HCT116 (cell line): ENCODE measurements at regions not wholly inside any gene's neighbourhood (a gene's known extent, or its start where the extent isn't known, plus 50 kb on each side); places are given as distances from the start of the nearest gene placed in this dataset.

Source experiments
- ATAC-seq: fragments of 200-7000 bp; cut with Tn5 transposase; 2 replicates; pipeline ENCODE4 v1.9.1; 2020; ENCODE audit warnings: mild to moderate bottlenecking, moderate library complexity
- BruUV-seq: library from RNA; stranded (reverse); fragments of 400-500 nt; replicated peaks from 2 replicates; lab custom pipeline; 2021; lab: Mats Ljungman, UMichigan
- CTCF ChIA-PET: fragments of 300-600 bp; sonication (Branson Sonifier 250); formaldehyde crosslinking; loops from one replicate; lab custom pipeline; 2021; ENCODE audit warnings: antibody characterized with exemption; lab: Charles Lee
- POLR2A ChIA-PET: fragments of 300-600, 350-600 bp; sonication (Branson Sonifier 250); formaldehyde crosslinking; loops from one replicate; lab custom pipeline; 2021; ENCODE audit warnings: antibody characterized with exemption; lab: Charles Lee
- RAD21 ChIA-PET, 2 experiments: fragments of 300-600 bp; sonication (Branson Sonifier 250); formaldehyde crosslinking; loops; one replicate each; lab custom pipeline; 2023; ENCODE audit warnings: low total read pairs in 2 of 2; ENCODE audit not compliant: uncharacterized antibody in 2 of 2, unreplicated experiment in 2 of 2, low non-redundant PET in 1 of 2; lab: Charles Lee
- DNase-seq: peaks from one replicate; pipeline ENCODE4 v3.0.0-alpha.2; 2010; ENCODE audit warnings: low read depth, low spot score
- H2AFZ ChIP-seq: fragments of 200-600 bp; shearing (Covaris generic), sonication (generic); 2 replicates; pipeline ENCODE4 v1.6.1; 2017; ENCODE audit warnings: low read depth, mixed run types, mixed read lengths, antibody characterized with exemption, low read length; ENCODE audit not compliant: poor library complexity, severe bottlenecking
- H3K27ac ChIP-seq: 2 replicates; pipeline ENCODE4 v1.5.1; 2012; ENCODE audit warnings: low read depth, low read length
- H3K27me3 ChIP-seq: fragments of 200-600 bp; sonication (generic); 2 replicates; pipeline ENCODE4 v1.6.1; 2016; ENCODE audit warnings: mixed run types, low read length, mixed read lengths; ENCODE audit not compliant: insufficient read depth
- H3K36me3 ChIP-seq, 2 experiments: fragments of 200-500 bp in 1 of 2; fragments of 200-600 bp in 1 of 2; sonication (Bioruptor generic) in 1 of 2; sonication (generic) in 1 of 2; 2 replicates each; pipeline versions ENCODE4 v1.5.1 to v1.6.1; 2014 to 2016; ENCODE audit warnings: low read length in 2 of 2, inconsistent platforms in 1 of 2, mixed read lengths in 1 of 2, mixed run types in 1 of 2; ENCODE audit not compliant: insufficient read depth in 2 of 2, control insufficient read depth in 1 of 2
- H3K4me1 ChIP-seq, 2 experiments: fragments of 200-600 bp in 1 of 2; sonication (generic) in 1 of 2; 2 replicates each; pipeline versions ENCODE4 v1.5.1 to v1.6.1; 2012 to 2017; ENCODE audit warnings: low read length in 2 of 2, inconsistent platforms in 1 of 2, mild to moderate bottlenecking in 1 of 2, mixed read lengths in 1 of 2, mixed run types in 1 of 2, moderate library complexity in 1 of 2; ENCODE audit not compliant: insufficient read depth in 2 of 2, control insufficient read depth in 1 of 2
- H3K4me2 ChIP-seq: fragments of 200-600 bp; sonication (generic); 2 replicates; pipeline ENCODE4 v1.6.1; 2017; ENCODE audit warnings: mixed run types, low read length, mixed read lengths
- H3K4me3 ChIP-seq, 2 experiments: fragments of 200-600 bp in 1 of 2; sonication (generic) in 1 of 2; replicated peaks in 1 of 2; 2 replicates each; pipeline ENCODE4 v1.5.1; 2011 to 2016; ENCODE audit warnings: low read length in 2 of 2, control low read depth in 1 of 2, low read depth in 1 of 2, mild to moderate bottlenecking in 1 of 2, mixed read lengths in 1 of 2, mixed run types in 1 of 2
- H3K79me2 ChIP-seq: fragments of 200-600 bp; sonication (generic); 2 replicates; pipeline ENCODE4 v1.6.1; 2017; ENCODE audit warnings: mild to moderate bottlenecking, mixed run types, low read length, moderate library complexity, mixed read lengths; ENCODE audit not compliant: insufficient read depth
- H3K9ac ChIP-seq: fragments of 200-600 bp; sonication (generic); 2 replicates; pipeline ENCODE4 v1.6.1; 2016; ENCODE audit warnings: low read length, mixed read lengths
- H3K9me2 ChIP-seq: fragments of 200-600 bp; sonication (generic), shearing (Covaris generic); 2 replicates; pipeline ENCODE4 v1.6.1; 2017; ENCODE audit warnings: mixed run types, mild to moderate bottlenecking, moderate library complexity; ENCODE audit not compliant: insufficient read depth
- H3K9me3 ChIP-seq, 2 experiments: fragments of 200-500 bp in 1 of 2; fragments of 200-600 bp in 1 of 2; sonication (Bioruptor generic) in 1 of 2; sonication (generic) in 1 of 2; 2 replicates each; pipeline ENCODE4 v1.6.1; 2014 to 2017; ENCODE audit warnings: low read length in 2 of 2, mixed read lengths in 2 of 2, inconsistent platforms in 1 of 2, low read depth in 1 of 2, mild to moderate bottlenecking in 1 of 2, mixed run types in 1 of 2, moderate library complexity in 1 of 2; ENCODE audit not compliant: control insufficient read depth in 1 of 2, insufficient read depth in 1 of 2
- H4K20me1 ChIP-seq: fragments of 200-600 bp; sonication (generic), shearing (Covaris generic); 2 replicates; pipeline ENCODE4 v1.6.1; 2017; ENCODE audit warnings: mixed run types, mild to moderate bottlenecking, moderate library complexity; ENCODE audit not compliant: insufficient read depth
- EGR1 ChIP-seq: IDR thresholded peaks from 2 replicates; pipeline ENCODE4 v1.6.1; 2012; ENCODE audit warnings: low read depth
- ELF1 ChIP-seq: IDR thresholded peaks from 2 replicates; pipeline ENCODE4 v1.6.1; 2012; ENCODE audit warnings: low read depth, borderline replicate concordance
- RAD21 ChIP-seq: IDR thresholded peaks from 2 replicates; pipeline ENCODE4 v1.6.1; 2012; ENCODE audit warnings: low read depth, mild to moderate bottlenecking
- SIN3A ChIP-seq: IDR thresholded peaks from 2 replicates; pipeline ENCODE4 v1.6.1; 2012; ENCODE audit warnings: low read depth
- YY1 ChIP-seq: IDR thresholded peaks from 2 replicates; pipeline ENCODE4 v1.6.1; 2011; ENCODE audit warnings: low read length, low read depth, moderate library complexity, mild to moderate bottlenecking; ENCODE audit not compliant: insufficient replicate concordance; ENCODE audit errors: extremely low read depth
- ZBTB33 ChIP-seq: IDR thresholded peaks from 2 replicates; pipeline ENCODE4 v1.6.1; 2011; ENCODE audit warnings: mild to moderate bottlenecking, low read length, moderate library complexity; ENCODE audit not compliant: insufficient replicate concordance; ENCODE audit errors: extremely low read depth
- ZFX ChIP-seq: fragments of 450-650 bp; IDR thresholded peaks from 2 replicates; pipeline ENCODE4 v1.6.1; 2017
- intact Hi-C: fragments of 100-400 bp; cut with micrococcal nuclease; formaldehyde crosslinking; loops from 2 replicates; pipeline ENCODE4 v1.10.0; 2022

GRCh38 chr21:17709266-17709611, 96.5 kb upstream of the BTG3 start:
- Histone ChIP-seq H4K20me1 (no peaks in the 10 kb centered on the region), H3K27me3 (no peaks in the 10 kb centered on the region), H3K9ac (no peak overlapping the region), H3K9me3 (no peaks in the 10 kb centered on the region), H2AFZ (no peak overlapping the region), H3K9me2 (no peaks in the 10 kb centered on the region), H3K79me2 (no peaks in the 10 kb centered on the region), H3K36me3 (no peaks in the 10 kb centered on the region), H3K4me3 (no peak overlapping the region), H3K4me2 (no peak overlapping the region), H3K27ac (no peak overlapping the region), H3K4me1 (no peaks in the 10 kb centered on the region)
- no peak for DNase-seq
- ChIA-PET POLR2A (no interaction called here), RAD21 (no interaction called here), CTCF (no interaction called here)
- TF ChIP-seq RAD21 (no peak), EGR1 (no peak), SIN3A (no peak), ZBTB33 (no peak)
- ATAC-seq, result no peak
- intact Hi-C loops, result no loop called here
- BruUV-seq, result no TSS peak

- Histone ChIP-seq H3K4me1 (no peaks in the 10 kb centered on the region), H3K36me3 (no peaks in the 10 kb centered on the region), H3K9me2 (no peaks in the 10 kb centered on the region), H3K4me3 (no peak overlapping the region), H3K9me3 (no peaks in the 10 kb centered on the region), H3K79me2 (no peaks in the 10 kb centered on the region), H2AFZ (no peak overlapping the region), H3K4me2 (no peak overlapping the region), H3K27ac (no peak overlapping the region), H3K27me3 (no peaks in the 10 kb centered on the region), H3K9ac (no peak overlapping the region), H4K20me1 (no peaks in the 10 kb centered on the region)
- intact Hi-C loops, result no loop called here
- BruUV-seq, result no TSS peak
- ATAC-seq (no peak), DNase-seq (no peak)
- no peak for TF ChIP-seq ELF1
- no peak for TF ChIP-seq EGR1
- no peak for TF ChIP-seq ZFX
- TF ChIP-seq YY1, result no peak
- CTCF ChIA-PET, result no interaction called here
- POLR2A ChIA-PET, result no interaction called here
- RAD21 ChIA-PET, result no interaction called here
Observed at GRCh38 chr21:17708522-17709265, 96.0 kb upstream of the BTG3 start.
